H1 (cell line): ENCODE measurements at regions not wholly inside any gene's neighbourhood (a gene's known extent, or its start where the extent isn't known, plus 50 kb on each side); places are given as distances from the start of the nearest gene placed in this dataset.

Source experiments
- CTCF ChIA-PET: fragments of 300-600 bp; sonication (Branson Sonifier 250); formaldehyde crosslinking; loops from one replicate; lab custom pipeline; 2021; ENCODE audit not compliant: partially characterized antibody; lab: Charles Lee
- POLR2A ChIA-PET: fragments of 300-600 bp; sonication (Branson Sonifier 250); formaldehyde crosslinking; loops from one replicate; lab custom pipeline; 2021; ENCODE audit warnings: inconsistent platforms; ENCODE audit not compliant: partially characterized antibody; lab: Charles Lee
- DNase-seq, 2 experiments: peaks; one replicate each; pipeline versions ENCODE4 v3.0.0 to v3.0.0-alpha.2; 2010 to 2022; ENCODE audit warnings: low spot score in 2 of 2, low read depth in 1 of 2, mixed read lengths in 1 of 2
- FAIRE-seq: peaks from 2 replicates; lab custom pipeline; 2011; peaks lifted over from hg19 to GRCh38; lab: Jason Lieb, UNC
- H2AFZ ChIP-seq: 2 replicates; pipeline ENCODE4 v1.8.1; 2012; ENCODE audit warnings: low read length, inconsistent platforms
- H2AK5ac ChIP-seq: 2 replicates; pipeline ENCODE4 v1.6.1; 2013; ENCODE audit warnings: low read depth, low read length
- H2BK120ac ChIP-seq: replicated peaks from 2 replicates; pipeline ENCODE3; 2013; ENCODE audit warnings: low read depth, low read length, inconsistent platforms
- H2BK12ac ChIP-seq: 2 replicates; pipeline ENCODE4 v1.6.1; 2013; ENCODE audit warnings: low read depth, low read length
- H2BK15ac ChIP-seq: 2 replicates; pipeline ENCODE4 v1.6.1; 2013; ENCODE audit warnings: low read length
- H2BK20ac ChIP-seq: 2 replicates; pipeline ENCODE4 v1.6.1; 2013; ENCODE audit warnings: low read length
- H2BK5ac ChIP-seq: 2 replicates; pipeline ENCODE4 v1.6.1; 2013; ENCODE audit warnings: low read depth, low read length
- H3K14ac ChIP-seq: 2 replicates; pipeline ENCODE4 v1.6.1; 2013; ENCODE audit warnings: inconsistent platforms; ENCODE audit not compliant: insufficient read length
- H3K18ac ChIP-seq: 2 replicates; pipeline ENCODE4 v1.6.1; 2013; ENCODE audit warnings: low read length; ENCODE audit errors: extremely low read depth
- H3K23ac ChIP-seq: 2 replicates; pipeline ENCODE4 v1.6.1; 2013; ENCODE audit warnings: inconsistent platforms; ENCODE audit not compliant: insufficient read length
- H3K23me2 ChIP-seq: 2 replicates; pipeline ENCODE4 v1.6.1; 2013; ENCODE audit warnings: low read depth, low read length
- H3K27ac ChIP-seq: 2 replicates; pipeline ENCODE4 v1.6.1; 2011; ENCODE audit warnings: low read depth, low read length, inconsistent platforms
- H3K27me3 ChIP-seq, 4 experiments: replicated peaks in 1 of 4; 1 replicate in 1 of 4; 2 replicates in 3 of 4; pipeline versions ENCODE4 v1.6.1 to v1.8.1; 2011 to 2013; ENCODE audit warnings: low read length in 3 of 4, mild to moderate bottlenecking in 3 of 4, inconsistent platforms in 2 of 4, mixed read lengths in 2 of 4, moderate library complexity in 1 of 4; ENCODE audit not compliant: control insufficient read depth in 3 of 4, insufficient read depth in 3 of 4; ENCODE audit errors: extremely low read depth in 1 of 4
- H3K36me3 ChIP-seq, 4 experiments: 2 replicates each; pipeline versions ENCODE4 v1.6.1 to v1.8.1; 2011 to 2013; ENCODE audit warnings: mild to moderate bottlenecking in 4 of 4, low read length in 3 of 4, moderate library complexity in 2 of 4, control low read depth in 1 of 4, inconsistent platforms in 1 of 4; ENCODE audit not compliant: insufficient read depth in 4 of 4, control insufficient read depth in 2 of 4
- H3K4ac ChIP-seq: replicated peaks from 2 replicates; pipeline ENCODE3; 2013; ENCODE audit warnings: low read length, low read depth, mixed read lengths, inconsistent platforms; ENCODE audit not compliant: insufficient read length
- H3K4me1 ChIP-seq, 4 experiments: replicated peaks in 1 of 4; 1 replicate in 1 of 4; 2 replicates in 3 of 4; pipeline versions ENCODE4 v1.6.1 to v1.8.1; 2011 to 2013; ENCODE audit warnings: low read length in 3 of 4, inconsistent platforms in 2 of 4, mixed read lengths in 1 of 4; ENCODE audit not compliant: insufficient read depth in 4 of 4, control insufficient read depth in 3 of 4
- H3K4me2 ChIP-seq, 2 experiments: 2 replicates each; pipeline versions ENCODE4 v1.6.1 to v1.8.1; 2011 to 2013; ENCODE audit warnings: low read depth in 2 of 2, low read length in 2 of 2, control low read depth in 1 of 2, inconsistent platforms in 1 of 2, mild to moderate bottlenecking in 1 of 2; ENCODE audit not compliant: insufficient read depth in 1 of 2
- H3K4me3 ChIP-seq, 4 experiments: fragments of 200-600, 300-600 bp in 1 of 4; sonication (generic), shearing (Covaris generic), sonication (Bioruptor Twin) in 1 of 4; 2 replicates each; pipeline versions ENCODE4 v1.5.1 to v1.8.1; 2011 to 2016; ENCODE audit warnings: low read length in 4 of 4, low read depth in 3 of 4, control low read depth in 2 of 4, inconsistent platforms in 2 of 4, mild to moderate bottlenecking in 2 of 4, mixed read lengths in 1 of 4, moderate library complexity in 1 of 4; ENCODE audit not compliant: insufficient read depth in 2 of 4; ENCODE audit errors: extremely low read depth in 1 of 4
- H3K56ac ChIP-seq: replicated peaks from 2 replicates; pipeline ENCODE3; 2013; ENCODE audit warnings: low read depth, mild to moderate bottlenecking, mixed read lengths, low read length, inconsistent platforms; ENCODE audit not compliant: insufficient read length
- H3K79me1 ChIP-seq: 2 replicates; pipeline ENCODE4 v1.6.1; 2013; ENCODE audit warnings: low read depth, low read length, control low read depth
- H3K79me2 ChIP-seq, 2 experiments: 2 replicates each; pipeline versions ENCODE4 v1.6.1 to v1.8.1; 2012 to 2013; ENCODE audit warnings: low read length in 2 of 2, mild to moderate bottlenecking in 2 of 2, inconsistent platforms in 1 of 2; ENCODE audit not compliant: insufficient read depth in 2 of 2, control insufficient read depth in 1 of 2
- H3K9ac ChIP-seq, 4 experiments: replicated peaks in 1 of 4; 1 replicate in 1 of 4; 2 replicates in 3 of 4; pipeline versions ENCODE4 v1.6.1 to v1.8.1; 2011 to 2013; ENCODE audit warnings: low read depth in 3 of 4, low read length in 3 of 4, control low read depth in 2 of 4, mild to moderate bottlenecking in 2 of 4, moderate library complexity in 2 of 4, inconsistent platforms in 1 of 4; ENCODE audit errors: extremely low read depth in 1 of 4
- H3K9me3 ChIP-seq, 2 experiments: 2 replicates each; pipeline versions ENCODE4 v1.6.1 to v1.8.1; 2012 to 2013; ENCODE audit warnings: mild to moderate bottlenecking in 2 of 2, moderate library complexity in 2 of 2, control low read depth in 1 of 2, inconsistent platforms in 1 of 2, low read depth in 1 of 2, low read length in 1 of 2, mixed read lengths in 1 of 2; ENCODE audit not compliant: insufficient read depth in 2 of 2
- H4K20me1 ChIP-seq, 2 experiments: replicated peaks in 1 of 2; 2 replicates each; pipeline versions ENCODE3 to v1.8.1; 2011 to 2013; ENCODE audit warnings: inconsistent platforms in 2 of 2, low read length in 2 of 2, mild to moderate bottlenecking in 1 of 2; ENCODE audit not compliant: insufficient read depth in 2 of 2, control insufficient read depth in 1 of 2
- H4K5ac ChIP-seq: 2 replicates; pipeline ENCODE4 v1.6.1; 2013; ENCODE audit warnings: low read length, low read depth, mixed read lengths, inconsistent platforms; ENCODE audit not compliant: insufficient read length
- H4K8ac ChIP-seq: 2 replicates; pipeline ENCODE4 v1.8.0; 2013; ENCODE audit warnings: mild to moderate bottlenecking, moderate library complexity, low read length, inconsistent platforms; ENCODE audit not compliant: insufficient read depth; ENCODE audit errors: extremely low read depth
- H4K91ac ChIP-seq: replicated peaks from 2 replicates; pipeline ENCODE3; 2013; ENCODE audit warnings: low read length, mixed read lengths, inconsistent platforms; ENCODE audit not compliant: insufficient read length
- FOSL1 ChIP-seq: IDR thresholded peaks from 2 replicates; pipeline ENCODE4 v1.6.1; 2011; ENCODE audit warnings: mild to moderate bottlenecking, low read depth, low read length, moderate library complexity; ENCODE audit not compliant: insufficient read depth
- HDAC2 ChIP-seq, 2 experiments: fragments of 300-600 bp in 1 of 2; sonication (generic) in 1 of 2; IDR thresholded peaks; 2 replicates each; pipeline ENCODE4 v1.6.1; 2011 to 2012; ENCODE audit warnings: low read depth in 2 of 2, low read length in 2 of 2, mild to moderate bottlenecking in 2 of 2, moderate library complexity in 2 of 2, borderline replicate concordance in 1 of 2, inconsistent platforms in 1 of 2
- POLR2AphosphoS5 ChIP-seq: IDR thresholded peaks from 2 replicates; pipeline ENCODE4 v1.6.1; 2011; ENCODE audit warnings: low read depth, low read length
- POU5F1 ChIP-seq: IDR thresholded peaks from 2 replicates; pipeline ENCODE4 v1.6.1; 2011; ENCODE audit warnings: low read depth, mild to moderate bottlenecking, low read length, moderate library complexity
- SP2 ChIP-seq: IDR thresholded peaks from 2 replicates; pipeline ENCODE4 v1.6.1; 2012; ENCODE audit warnings: mild to moderate bottlenecking, low read length, inconsistent platforms
- TCF12 ChIP-seq: IDR thresholded peaks from 2 replicates; pipeline ENCODE4 v1.6.1; 2011; ENCODE audit warnings: low read depth, mild to moderate bottlenecking, low read length
- WGBS, 2 experiments: shearing (Covaris generic) in 1 of 2; methylation state at CpG; one replicate each; pipeline versions ENCODE4 v1.1.6 to v1.1.7; 2013 to 2015; ENCODE audit warnings: low lambda C conversion rate in 2 of 2, mixed read lengths in 2 of 2, inconsistent platforms in 1 of 2, low coverage in 1 of 2, missing lambda C conversion rate in 1 of 2; ENCODE audit not compliant: insufficient replicate concordance in 2 of 2, insufficient coverage in 1 of 2, insufficient read length in 1 of 2; ENCODE audit errors: extremely low coverage in 1 of 2, missing lambda C conversion rate in 1 of 2; 5-methylcytosine and 5-hydroxymethylcytosine counted together
- TF ChIP-seq, protein P1 (sequence below), 3 experiments: IDR thresholded peaks; 1 replicate in 2 of 3; 2 replicates in 1 of 3; pipeline versions ENCODE4 v1.5.1 to v1.6.1; 2011; ENCODE audit warnings: low read length in 3 of 3, mild to moderate bottlenecking in 3 of 3, inconsistent platforms in 2 of 3, low read depth in 1 of 3, moderate library complexity in 1 of 3; ENCODE audit not compliant: insufficient read depth in 1 of 3; ENCODE audit errors: control extremely low read depth in 1 of 3
- TF ChIP-seq, protein P2 (sequence below): IDR thresholded peaks from 2 replicates; pipeline ENCODE4 v1.6.1; 2011; ENCODE audit warnings: low read depth, mild to moderate bottlenecking, low read length; ENCODE audit not compliant: insufficient read depth

DNA sequence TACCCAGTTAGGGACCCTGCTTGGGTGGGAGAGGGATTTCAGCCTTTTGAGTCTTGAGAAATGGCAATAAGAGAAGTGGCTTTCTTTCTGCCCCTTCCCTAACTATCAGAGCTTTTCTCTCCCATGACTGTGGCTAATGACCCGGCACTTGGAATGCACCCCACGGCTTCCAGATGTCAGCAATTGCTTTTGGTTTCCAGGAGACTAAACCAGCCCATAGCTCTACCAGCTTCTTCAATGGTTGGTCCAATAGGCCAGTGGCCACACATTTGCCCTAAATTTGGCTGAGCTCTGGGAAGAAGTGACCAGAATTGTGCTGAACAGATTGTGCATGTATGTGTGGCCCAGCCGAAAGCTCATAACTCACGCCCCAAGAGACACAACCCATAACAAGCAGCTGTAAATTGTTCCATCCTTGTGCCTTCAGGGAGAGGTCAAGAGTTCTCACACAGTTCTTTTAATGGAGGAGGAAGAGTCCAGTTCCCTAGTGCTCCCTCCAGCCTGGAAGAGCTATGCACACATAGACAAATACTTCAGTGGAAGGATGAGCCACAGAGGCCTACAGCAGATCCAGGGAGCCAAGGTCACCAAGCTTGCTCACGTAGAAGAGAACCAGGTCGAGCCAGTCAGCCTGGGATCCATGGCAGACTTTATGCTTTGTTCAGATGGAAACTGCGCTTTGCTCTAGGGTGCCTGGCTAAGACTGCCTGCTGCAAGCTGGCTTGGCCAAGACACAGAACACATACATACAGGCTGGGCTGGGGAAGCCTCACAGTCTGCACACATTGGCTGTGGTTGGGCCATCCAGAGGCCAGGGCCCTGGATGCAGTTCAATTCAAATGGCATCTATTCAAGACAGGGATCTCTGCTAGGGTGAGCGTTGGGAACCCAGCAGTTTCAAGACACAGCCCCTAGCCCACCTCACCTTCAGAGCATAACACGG, 131.8 kb upstream of the HABP2 start:
- CTCF ChIA-PET = interaction anchor here (0.6 to 1.2 kb wide), 6 partner anchors 10 to 325 kb away, joined by 3 to 4 read pairs (median 3); no protein-coding TSS in a partner anchor
- no peak for FAIRE-seq
- TF ChIP-seq POLR2AphosphoS5 (no peak), HDAC2 (IDR thresholded peaks at IDR 0.05; ENCODE audit: borderline replicate concordance in 1 of 2, low read depth in 2 of 2, low read length in 2 of 2) (no peak), SP2 (no peak), POU5F1 (no peak), FOSL1 (no peak), TCF12 (no peak)
- TF ChIP-seq, protein P1, sequence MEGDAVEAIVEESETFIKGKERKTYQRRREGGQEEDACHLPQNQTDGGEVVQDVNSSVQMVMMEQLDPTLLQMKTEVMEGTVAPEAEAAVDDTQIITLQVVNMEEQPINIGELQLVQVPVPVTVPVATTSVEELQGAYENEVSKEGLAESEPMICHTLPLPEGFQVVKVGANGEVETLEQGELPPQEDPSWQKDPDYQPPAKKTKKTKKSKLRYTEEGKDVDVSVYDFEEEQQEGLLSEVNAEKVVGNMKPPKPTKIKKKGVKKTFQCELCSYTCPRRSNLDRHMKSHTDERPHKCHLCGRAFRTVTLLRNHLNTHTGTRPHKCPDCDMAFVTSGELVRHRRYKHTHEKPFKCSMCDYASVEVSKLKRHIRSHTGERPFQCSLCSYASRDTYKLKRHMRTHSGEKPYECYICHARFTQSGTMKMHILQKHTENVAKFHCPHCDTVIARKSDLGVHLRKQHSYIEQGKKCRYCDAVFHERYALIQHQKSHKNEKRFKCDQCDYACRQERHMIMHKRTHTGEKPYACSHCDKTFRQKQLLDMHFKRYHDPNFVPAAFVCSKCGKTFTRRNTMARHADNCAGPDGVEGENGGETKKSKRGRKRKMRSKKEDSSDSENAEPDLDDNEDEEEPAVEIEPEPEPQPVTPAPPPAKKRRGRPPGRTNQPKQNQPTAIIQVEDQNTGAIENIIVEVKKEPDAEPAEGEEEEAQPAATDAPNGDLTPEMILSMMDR (IDR thresholded peaks at IDR 0.05; ENCODE audit: control extremely low read depth in 1 of 3, insufficient read depth in 1 of 3, low read depth in 1 of 3, low read length in 3 of 3) = no peak
- TF ChIP-seq, protein P2, sequence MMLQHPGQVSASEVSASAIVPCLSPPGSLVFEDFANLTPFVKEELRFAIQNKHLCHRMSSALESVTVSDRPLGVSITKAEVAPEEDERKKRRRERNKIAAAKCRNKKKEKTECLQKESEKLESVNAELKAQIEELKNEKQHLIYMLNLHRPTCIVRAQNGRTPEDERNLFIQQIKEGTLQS = no peak

More for the DNA sequence above, 131.8 kb upstream of the HABP2 start:
- Histone ChIP-seq H3K79me2 (no peaks in the 10 kb centered on the region), H3K18ac (no peak overlapping the region), H4K5ac (no peak overlapping the region), H3K9me3 (peaks cover 2 to 3% of the 10 kb centered on the region in 2 experiments; a peak in 1 of 4 replicates), H2BK15ac (no peak overlapping the region), H4K20me1 (no peaks in the 10 kb centered on the region), H3K4ac (no peak overlapping the region), H3K23ac (no peak overlapping the region), H3K36me3 (no peaks in the 10 kb centered on the region), H3K4me3 (no peak overlapping the region), H2BK120ac (no peak overlapping the region), H2BK12ac (no peak overlapping the region), H3K4me2 (no peak overlapping the region), H3K4me1 (no peaks in the 10 kb centered on the region), H3K9ac (no peak overlapping the region), H2BK20ac (no peak overlapping the region), H2AFZ (no peak overlapping the region), H3K23me2 (no peaks in the 10 kb centered on the region), H4K8ac (no peak overlapping the region), H2BK5ac (no peak overlapping the region), H3K14ac (no peak overlapping the region), H3K56ac (no peak overlapping the region), H3K27ac (no peak overlapping the region), H4K91ac (no peak overlapping the region), H3K27me3 (no peaks in the 10 kb centered on the region), H3K79me1 (no peaks in the 10 kb centered on the region), H2AK5ac (no peak overlapping the region)
- DNase-seq = no peak
- POLR2A ChIA-PET = no interaction called here
- WGBS, 2 experiments = 94% methylated on average over 9 of the region's 9 CpGs; no CpG with 5 or more reads in 1 of the 2 experiments
